Right lobe of liver (tissue), 6 donors: ENCODE measurements at regions not wholly inside any gene's neighbourhood (a gene's known extent, or its start where the extent isn't known, plus 50 kb on each side); places are given as distances from the start of the nearest gene placed in this dataset.

Source experiments
- ATAC-seq, 4 donors: fragments of 200-7000 bp; cut with Tn5 transposase; one replicate each; pipeline ENCODE4 v1.9.1; 2020; ENCODE audit warnings: mild to moderate bottlenecking in 4 of 4, moderate library complexity in 4 of 4
- DNase-seq, 3 donors: peaks; one replicate each; pipeline ENCODE4 v3.0.0-alpha.2; 2020
- H3K27ac ChIP-seq, 3 donors: fragments of 200-600 bp; one replicate each; pipeline ENCODE4 v1.8.0; 2022
- H3K27me3 ChIP-seq, 2 donors: fragments of 200-600 bp; one replicate each; pipeline ENCODE4 v1.8.0; 2022
- H3K36me3 ChIP-seq, 4 donors: fragments of 200-600 bp; sonication (generic) in 1 of 4; one replicate each; pipeline versions ENCODE4 v1.5.1 to v1.8.0; 2017 to 2022; ENCODE audit warnings: control low read depth in 1 of 4
- H3K4me1 ChIP-seq, 4 donors: fragments of 200-600 bp; sonication (generic) in 1 of 4; one replicate each; pipeline versions ENCODE4 v1.5.1 to v1.8.0; 2017 to 2022; ENCODE audit warnings: control low read depth in 1 of 4
- H3K4me3 ChIP-seq, 3 donors: fragments of 200-600 bp; one replicate each; pipeline ENCODE4 v1.8.0; 2022
- H3K9me3 ChIP-seq, 4 donors: fragments of 200-600 bp; sonication (generic) in 1 of 4; one replicate each; pipeline versions ENCODE4 v1.5.1 to v1.8.0; 2017 to 2022; ENCODE audit warnings: control low read depth in 1 of 4
- CTCF ChIP-seq, 4 donors: fragments of 200-600 bp in 3 of 4; fragments of 450-650 bp in 1 of 4; IDR thresholded peaks; one replicate each; pipeline versions ENCODE4 v1.5.1 to v1.8.0; 2016 to 2022; ENCODE audit warnings: antibody characterized with exemption in 4 of 4, mild to moderate bottlenecking in 2 of 4
- POLR2A ChIP-seq: fragments of 450-650 bp; IDR thresholded peaks from one replicate; pipeline ENCODE4 v1.6.1; 2017; ENCODE audit warnings: antibody characterized with exemption, mild to moderate bottlenecking
- WGBS: methylation state at CpG from one replicate; pipeline ENCODE4 v1.1.6; 2018; ENCODE audit warnings: low coverage, low lambda C conversion rate; ENCODE audit not compliant: insufficient coverage; ENCODE audit errors: missing lambda C conversion rate; 5-methylcytosine and 5-hydroxymethylcytosine counted together
- intact Hi-C, 2 donors: fragments of 100-400 bp; cut with DNase I; formaldehyde crosslinking; loops; one replicate each; pipeline versions ENCODE4 v1.11.2 to v1.14.1; 2022
- donor health status: DM: no; HTN: yes; CAD: no.
- donor health status: DM: no; HTN: no; CAD: no.
- donor health status: DM: no; HTN: no; CAD: no.
- donor health status: DM: no; HTN: yes; CAD: no.
- donor health status: DM: no; HTN: yes; CAD: no.

DNA sequence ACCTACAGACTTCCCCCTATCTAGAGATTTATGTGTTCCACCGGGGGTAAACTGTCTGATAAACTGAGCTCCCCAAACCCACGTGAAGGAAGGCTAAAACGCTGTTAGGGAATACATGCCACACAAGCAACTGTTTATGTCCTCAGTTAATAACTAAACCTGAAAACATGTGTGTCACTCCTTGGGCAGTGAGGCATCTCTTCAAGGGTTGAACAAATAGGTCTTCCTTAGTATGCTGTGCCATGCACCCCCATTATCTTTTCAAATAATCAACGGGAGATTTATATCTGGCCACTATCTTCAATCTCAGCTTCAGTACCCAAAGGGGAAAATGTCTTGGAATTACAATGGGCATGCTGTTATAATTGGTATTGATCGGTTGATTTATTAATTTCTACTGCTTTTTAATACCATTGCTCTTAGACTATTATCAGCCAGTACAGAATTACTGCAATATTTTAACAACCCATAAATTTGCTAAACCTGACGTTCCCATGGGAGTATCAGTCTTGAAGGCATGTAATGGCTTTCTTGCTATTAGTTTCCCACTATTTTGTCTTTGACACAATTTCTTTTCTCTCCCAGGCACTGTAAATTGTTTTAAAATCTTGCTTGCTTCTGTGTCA lies 279.2 kb upstream of the P2RY1 start:
- no peaks in the 10 kb centered on the region for H3K27me3 ChIP-seq
- H3K4me3 ChIP-seq = no peak overlapping the region
- TF ChIP-seq CTCF (IDR thresholded peaks at IDR 0.05) (no peak), POLR2A (no peak)
- no peak overlapping the region for H3K27ac ChIP-seq
- ATAC-seq (no peak), DNase-seq (no peak)
- intact Hi-C loops = no loop called here
- H3K9me3 ChIP-seq = no peaks in the 10 kb centered on the region
- H3K36me3 ChIP-seq = no peaks in the 10 kb centered on the region
- 85% methylated on average over 6 of the region's 6 CpGs for WGBS
- H3K4me1 ChIP-seq = no peaks in the 10 kb centered on the region

- peak; percentile 63 to 86 (median 72) for ATAC-seq
- no peaks in the 10 kb centered on the region for H3K27me3 ChIP-seq
- TF ChIP-seq CTCF (IDR thresholded peaks at IDR 0.05) = no peak
- no peak for TF ChIP-seq POLR2A
- intact Hi-C loops = no loop called here
- H3K9me3 ChIP-seq = no peaks in the 10 kb centered on the region
- H3K27ac ChIP-seq = peak overlapping the region in 1 of 3 donors; percentile 14
- H3K36me3 ChIP-seq = no peaks in the 10 kb centered on the region
- no peak for DNase-seq
- no peaks in the 10 kb centered on the region for H3K4me1 ChIP-seq
- no peak overlapping the region for H3K4me3 ChIP-seq
Measured at GRCh38 chr3:152556731-152557254, 278.1 kb upstream of the P2RY1 start.

- H3K4me3 ChIP-seq = no peak overlapping the region
- H3K9me3 ChIP-seq = no peaks in the 10 kb centered on the region
- H3K36me3 ChIP-seq = no peaks in the 10 kb centered on the region
- peak in 1 of 4 donors; percentile 17 for ATAC-seq
- WGBS = 36% methylated on average over 2 of the region's 2 CpGs
- H3K27ac ChIP-seq = peak overlapping the region in 1 of 3 donors; percentile 14
- no peak for DNase-seq
- intact Hi-C loops = no loop called here
- TF ChIP-seq CTCF (IDR thresholded peaks at IDR 0.05) (no peak), POLR2A (no peak)
- H3K27me3 ChIP-seq = no peaks in the 10 kb centered on the region
- no peaks in the 10 kb centered on the region for H3K4me1 ChIP-seq
Measured at GRCh38 chr3:152557302-152557999, 277.5 kb upstream of the P2RY1 start.

GRCh38 chr3:152558386-152558785 lies 276.5 kb upstream of the P2RY1 start:
- 100% methylated on average over 1 of the region's 1 CpG for WGBS

More at GRCh38 chr3:152558386-152558785, 276.5 kb upstream of the P2RY1 start:
- no peaks in the 10 kb centered on the region for H3K9me3 ChIP-seq
- no peaks in the 10 kb centered on the region for H3K4me1 ChIP-seq
- intact Hi-C loops = no loop called here
- no peak for DNase-seq
- TF ChIP-seq CTCF (IDR thresholded peaks at IDR 0.05) = no peak
- TF ChIP-seq POLR2A = no peak
- no peaks in the 10 kb centered on the region for H3K36me3 ChIP-seq
- H3K4me3 ChIP-seq = no peak overlapping the region
- H3K27ac ChIP-seq = no peak overlapping the region
- no peaks in the 10 kb centered on the region for H3K27me3 ChIP-seq
- ATAC-seq = no peak
